H9 (cell line): ENCODE measurements at regions not wholly inside any gene's neighbourhood (a gene's known extent, or its start where the extent isn't known, plus 50 kb on each side); places are given as distances from the start of the nearest gene placed in this dataset.

Experiments
- DNase-seq: peaks from one replicate; pipeline ENCODE4 v3.0.0-alpha.2; 2017
- H2AFZ ChIP-seq: one replicate; pipeline ENCODE4 v1.6.1; 2013; ENCODE audit warnings: mild to moderate bottlenecking, low read length, control low read depth, moderate library complexity
- H2AK5ac ChIP-seq: 2 replicates; pipeline ENCODE4 v1.6.1; 2013; ENCODE audit warnings: low read length, control low read depth, mixed read lengths; ENCODE audit not compliant: insufficient read length
- H2BK120ac ChIP-seq: one replicate; pipeline ENCODE4 v1.6.1; 2013; ENCODE audit warnings: low read depth, mild to moderate bottlenecking, low read length, control low read depth, inconsistent platforms; ENCODE audit not compliant: poor library complexity, severe bottlenecking
- H2BK12ac ChIP-seq: 2 replicates; pipeline ENCODE4 v1.6.1; 2013; ENCODE audit warnings: low read length, control low read depth, mixed read lengths, low read depth; ENCODE audit not compliant: insufficient read length
- H2BK15ac ChIP-seq: 2 replicates; pipeline ENCODE4 v1.6.1; 2013; ENCODE audit warnings: low read depth, low read length, control low read depth
- H2BK20ac ChIP-seq: one replicate; pipeline ENCODE4 v1.6.1; 2013; ENCODE audit warnings: low read depth, mild to moderate bottlenecking, low read length, control low read depth, inconsistent platforms; ENCODE audit not compliant: poor library complexity, severe bottlenecking
- H2BK5ac ChIP-seq: 2 replicates; pipeline ENCODE4 v1.6.1; 2013; ENCODE audit warnings: low read length, control low read depth, mixed read lengths; ENCODE audit not compliant: insufficient read length
- H3K14ac ChIP-seq: 2 replicates; pipeline ENCODE4 v1.6.1; 2013; ENCODE audit warnings: low read length, control low read depth; ENCODE audit not compliant: insufficient read depth
- H3K18ac ChIP-seq: 2 replicates; pipeline ENCODE4 v1.6.1; 2013; ENCODE audit warnings: low read depth, mild to moderate bottlenecking, mixed read lengths, low read length, control low read depth; ENCODE audit not compliant: insufficient read length
- H3K23ac ChIP-seq: 2 replicates; pipeline ENCODE4 v1.6.1; 2013; ENCODE audit warnings: low read length, control low read depth, mixed read lengths, low read depth; ENCODE audit not compliant: insufficient read length
- H3K23me2 ChIP-seq: 2 replicates; pipeline ENCODE4 v1.6.1; 2013; ENCODE audit warnings: low read depth, mild to moderate bottlenecking, mixed read lengths, low read length, control low read depth; ENCODE audit not compliant: insufficient read length, poor library complexity, severe bottlenecking
- H3K27ac ChIP-seq: 2 replicates; pipeline ENCODE4 v1.5.1; 2013; ENCODE audit warnings: low read length, control low read depth, mixed read lengths, low read depth; ENCODE audit not compliant: insufficient read length
- H3K27me3 ChIP-seq: 2 replicates; pipeline ENCODE4 v1.6.1; 2013; ENCODE audit warnings: low read length, control low read depth, inconsistent platforms; ENCODE audit not compliant: insufficient read depth
- H3K4ac ChIP-seq: 2 replicates; pipeline ENCODE4 v1.6.1; 2013; ENCODE audit warnings: low read depth, mild to moderate bottlenecking, control low read depth, inconsistent platforms, low read length, moderate library complexity
- H3K4me1 ChIP-seq: 2 replicates; pipeline ENCODE4 v1.6.1; 2013; ENCODE audit warnings: low read length, control low read depth, inconsistent platforms; ENCODE audit not compliant: insufficient read depth
- H3K4me2 ChIP-seq: 2 replicates; pipeline ENCODE4 v1.6.1; 2013; ENCODE audit warnings: low read length, control low read depth, mixed read lengths; ENCODE audit not compliant: insufficient read length, insufficient read depth
- H3K56ac ChIP-seq: 2 replicates; pipeline ENCODE4 v1.6.1; 2013; ENCODE audit warnings: low read depth, mild to moderate bottlenecking, mixed read lengths, low read length, control low read depth; ENCODE audit not compliant: insufficient read length
- H3K79me1 ChIP-seq: 2 replicates; pipeline ENCODE4 v1.6.1; 2013; ENCODE audit warnings: low read depth, mild to moderate bottlenecking, moderate library complexity, low read length, control low read depth, inconsistent platforms; ENCODE audit not compliant: insufficient read depth, poor library complexity, severe bottlenecking
- H3K79me2 ChIP-seq: 2 replicates; pipeline ENCODE4 v1.6.1; 2013; ENCODE audit warnings: low read length, control low read depth, inconsistent platforms; ENCODE audit not compliant: insufficient read depth
- H3K9ac ChIP-seq: 2 replicates; pipeline ENCODE4 v1.6.1; 2013; ENCODE audit warnings: low read length, control low read depth, mixed read lengths; ENCODE audit not compliant: insufficient read length; ENCODE audit errors: extremely low read depth
- H3K9me3 ChIP-seq: one replicate; pipeline ENCODE4 v1.6.1; 2013; ENCODE audit warnings: low read depth, low read length, inconsistent platforms; ENCODE audit not compliant: control insufficient read depth
- H3T11ph ChIP-seq: one replicate; pipeline ENCODE4 v1.6.1; 2013; ENCODE audit warnings: mild to moderate bottlenecking, low read length, control low read depth, inconsistent platforms
- H4K20me1 ChIP-seq: one replicate; pipeline ENCODE4 v1.6.1; 2013; ENCODE audit not compliant: control insufficient read depth, insufficient read length, insufficient read depth
- H4K5ac ChIP-seq: 2 replicates; pipeline ENCODE4 v1.6.1; 2013; ENCODE audit warnings: low read depth, mild to moderate bottlenecking, mixed read lengths, low read length, control low read depth; ENCODE audit not compliant: insufficient read length
- H4K8ac ChIP-seq: replicated peaks from 2 replicates; pipeline ENCODE4 v1.6.1; 2013; ENCODE audit warnings: low read length, control low read depth, mixed read lengths, low read depth; ENCODE audit not compliant: insufficient read length
- H4K91ac ChIP-seq: 2 replicates; pipeline ENCODE4 v1.6.1; 2013; ENCODE audit warnings: low read depth, mild to moderate bottlenecking, moderate library complexity, mixed read lengths, low read length, control low read depth; ENCODE audit not compliant: insufficient read length
- H3K27ac Mint-ChIP-seq, 3 experiments: 2 replicates in 2 of 3; 3 replicates in 1 of 3; pipeline ENCODE4 v1.8.0; 2020 to 2021; ENCODE audit warnings: mixed read lengths in 3 of 3, mild to moderate bottlenecking in 1 of 3, moderate library complexity in 1 of 3
- H3K27me3 Mint-ChIP-seq: 2 replicates; pipeline ENCODE4 v1.8.0; 2021; ENCODE audit warnings: low read depth, mild to moderate bottlenecking, moderate library complexity, mixed read lengths
- H3K36me3 Mint-ChIP-seq, 3 experiments: 2 replicates in 2 of 3; 3 replicates in 1 of 3; pipeline ENCODE4 v1.8.0; 2020 to 2021; ENCODE audit warnings: low read depth in 3 of 3, mixed read lengths in 3 of 3; ENCODE audit not compliant: insufficient read depth in 1 of 3
- H3K4me1 Mint-ChIP-seq, 2 experiments: 2 replicates each; pipeline ENCODE4 v1.8.0; 2020; ENCODE audit warnings: mixed read lengths in 2 of 2
- H3K4me3 Mint-ChIP-seq, 2 experiments: 2 replicates in 1 of 2; 3 replicates in 1 of 2; pipeline ENCODE4 v1.8.0; 2020 to 2021; ENCODE audit warnings: mild to moderate bottlenecking in 2 of 2, mixed read lengths in 2 of 2, moderate library complexity in 1 of 2
- H3K9me3 Mint-ChIP-seq, 2 experiments: 2 replicates in 1 of 2; 3 replicates in 1 of 2; pipeline ENCODE4 v1.8.0; 2020; ENCODE audit warnings: mild to moderate bottlenecking in 2 of 2, mixed read lengths in 2 of 2, moderate library complexity in 1 of 2
- WGBS: extraction: QIAGEN DNeasy Blood & Tissue Kit; methylation state at CpG from one replicate; pipeline ENCODE4 v1.1.7; 2013; ENCODE audit warnings: missing lambda C conversion rate, low lambda C conversion rate, mixed read lengths; ENCODE audit not compliant: insufficient read length; ENCODE audit errors: extremely low coverage; 5-methylcytosine and 5-hydroxymethylcytosine counted together
- TF ChIP-seq, protein P1 (sequence below): fragments of 200-600 bp; sonication (generic); conservative IDR thresholded peaks from 3 replicates; pipeline ENCODE4 v1.8.0; 2021; ENCODE audit warnings: antibody characterized with exemption, mild to moderate bottlenecking

DNA sequence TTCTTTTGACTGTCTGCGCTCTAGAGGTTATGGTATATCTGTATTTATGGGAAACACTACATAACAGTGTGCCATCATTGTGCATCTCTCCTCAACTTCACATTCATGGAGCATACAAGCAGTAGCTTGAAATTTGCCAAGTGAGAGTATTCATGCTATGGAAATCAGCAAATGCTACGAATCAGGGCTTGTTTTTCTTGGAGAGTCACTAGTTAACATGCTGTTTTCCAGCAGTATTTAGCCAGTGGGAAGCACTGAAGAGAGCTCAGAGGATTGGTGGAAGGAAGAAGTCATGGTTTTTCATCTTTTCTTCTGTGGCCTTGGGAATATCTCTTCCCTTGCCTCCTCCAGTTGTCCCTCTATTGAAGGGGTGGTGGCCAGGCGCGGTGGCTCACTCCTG lies 303.0 kb downstream of the PSAT1 start:
- no peak overlapping the region for H2BK12ac ChIP-seq
- no peak overlapping the region for H3K14ac ChIP-seq
- no peaks in the 10 kb centered on the region for H3K79me1 ChIP-seq
- H4K5ac ChIP-seq: no peak overlapping the region
- no peaks in the 10 kb centered on the region for H3K27me3 ChIP-seq
- H2AK5ac ChIP-seq: no peak overlapping the region
- no peaks in the 10 kb centered on the region for H3K23me2 ChIP-seq
- peaks cover 7 to 15% of the 10 kb centered on the region in 2 experiments for H3K4me1 Mint-ChIP-seq
- no peak overlapping the region for H3K56ac ChIP-seq
- no peak overlapping the region for H2BK5ac ChIP-seq
- H2BK20ac ChIP-seq: no peak overlapping the region
- no peak for DNase-seq
- no peak overlapping the region for H3K23ac ChIP-seq
- no peak overlapping the region for H3K27ac ChIP-seq
- TF ChIP-seq, protein P1, sequence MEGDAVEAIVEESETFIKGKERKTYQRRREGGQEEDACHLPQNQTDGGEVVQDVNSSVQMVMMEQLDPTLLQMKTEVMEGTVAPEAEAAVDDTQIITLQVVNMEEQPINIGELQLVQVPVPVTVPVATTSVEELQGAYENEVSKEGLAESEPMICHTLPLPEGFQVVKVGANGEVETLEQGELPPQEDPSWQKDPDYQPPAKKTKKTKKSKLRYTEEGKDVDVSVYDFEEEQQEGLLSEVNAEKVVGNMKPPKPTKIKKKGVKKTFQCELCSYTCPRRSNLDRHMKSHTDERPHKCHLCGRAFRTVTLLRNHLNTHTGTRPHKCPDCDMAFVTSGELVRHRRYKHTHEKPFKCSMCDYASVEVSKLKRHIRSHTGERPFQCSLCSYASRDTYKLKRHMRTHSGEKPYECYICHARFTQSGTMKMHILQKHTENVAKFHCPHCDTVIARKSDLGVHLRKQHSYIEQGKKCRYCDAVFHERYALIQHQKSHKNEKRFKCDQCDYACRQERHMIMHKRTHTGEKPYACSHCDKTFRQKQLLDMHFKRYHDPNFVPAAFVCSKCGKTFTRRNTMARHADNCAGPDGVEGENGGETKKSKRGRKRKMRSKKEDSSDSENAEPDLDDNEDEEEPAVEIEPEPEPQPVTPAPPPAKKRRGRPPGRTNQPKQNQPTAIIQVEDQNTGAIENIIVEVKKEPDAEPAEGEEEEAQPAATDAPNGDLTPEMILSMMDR: no peak
- peaks cover 0 to 4% (median 0%) of the 10 kb centered on the region in 3 experiments; a peak in 1 of 7 replicates for H3K36me3 Mint-ChIP-seq
- H3K27ac Mint-ChIP-seq: no peak overlapping the region
- no peak overlapping the region for H2BK15ac ChIP-seq
- WGBS: no CpG with 5 or more reads among the region's 4 CpGs
- H4K20me1 ChIP-seq: no peaks in the 10 kb centered on the region
- H3K18ac ChIP-seq: no peak overlapping the region
- H2AFZ ChIP-seq: no peak overlapping the region
- no peak overlapping the region for H2BK120ac ChIP-seq
- no peaks in the 10 kb centered on the region; the same call in 1 of the 2 replicates for H3K27me3 Mint-ChIP-seq
- H4K8ac ChIP-seq: no peak overlapping the region
- H3K9me3 ChIP-seq: no peaks in the 10 kb centered on the region
- no peak overlapping the region for H4K91ac ChIP-seq
- H3K4me1 ChIP-seq: no peaks in the 10 kb centered on the region
- no peaks in the 10 kb centered on the region for H3K9me3 Mint-ChIP-seq
- no peak overlapping the region for H3T11ph ChIP-seq
- no peak overlapping the region for H3K4me2 ChIP-seq
- no peak overlapping the region for H3K4me3 Mint-ChIP-seq
- no peaks in the 10 kb centered on the region for H3K79me2 ChIP-seq
- H3K4ac ChIP-seq: no peak overlapping the region
- H3K9ac ChIP-seq: no peak overlapping the region
